ENCODE measurements at regions not wholly inside any gene's neighbourhood (a gene's known extent, or its start where the extent isn't known, plus 50 kb on each side); places are given as distances from the start of the nearest gene placed in this dataset.

- H3K9me3 Mint-ChIP-seq: peaks cover 2% of the 10 kb centered on the region
- Histone ChIP-seq H3K79me2 (ENCODE audit: low read depth) (no peaks in the 10 kb centered on the region), H3K4me3 (no peak overlapping the region), H3K9ac (no peak overlapping the region), H3K4me1 (no peaks in the 10 kb centered on the region), H3K36me3 (no peaks in the 10 kb centered on the region), H2AFZ (replicated peaks) (no peak overlapping the region), H3K9me3 (ENCODE audit: low read depth) (no peaks in the 10 kb centered on the region), H4K20me1 (ENCODE audit: low read depth) (no peaks in the 10 kb centered on the region), H3K27ac (no peak overlapping the region), H3F3A (ENCODE audit: low read depth) (no peaks in the 10 kb centered on the region), H3K4me2 (no peak overlapping the region), H3K27me3 (no peaks in the 10 kb centered on the region)
- H3K27ac Mint-ChIP-seq: no peak overlapping the region
- no peaks in the 10 kb centered on the region for H3K4me1 Mint-ChIP-seq
- no peaks in the 10 kb centered on the region for H3K36me3 Mint-ChIP-seq
- no peak overlapping the region for H3K4me3 Mint-ChIP-seq
- TF ChIP-seq EZH2 (IDR thresholded peaks at IDR 0.05) (no peak), EZH2phosphoT487 (IDR thresholded peaks at IDR 0.05) (no peak), CTCF (IDR thresholded peaks at IDR 0.05) (no peak)
- H3K27me3 Mint-ChIP-seq (ENCODE audit: insufficient read depth, low read depth): peaks cover 3% of the 10 kb centered on the region
- no peak for DNase-seq (ENCODE audit: low spot score)
These were observed 139.8 kb upstream of the KIT start for GRCh38 chr4:54517781-54518444.

GRCh38 chr4:54525602-54526001 is 132.2 kb upstream of the KIT start:
- Mint-ChIP-seq H3K9me3 (peaks cover 2% of the 10 kb centered on the region), H3K27me3 (ENCODE audit: insufficient read depth, low read depth) (peaks cover 2% of the 10 kb centered on the region), H3K27ac (no peak overlapping the region), H3K36me3 (no peaks in the 10 kb centered on the region), H3K4me3 (no peak overlapping the region), H3K4me1 (no peaks in the 10 kb centered on the region)
- no peaks in the 10 kb centered on the region for H3K79me2 ChIP-seq (ENCODE audit: low read depth)
- no peaks in the 10 kb centered on the region for H3K9me3 ChIP-seq (ENCODE audit: low read depth)
- H3K27ac ChIP-seq: no peak overlapping the region
- no peaks in the 10 kb centered on the region for H3K4me1 ChIP-seq
- H2AFZ ChIP-seq (replicated peaks): no peak overlapping the region
- no peaks in the 10 kb centered on the region for H4K20me1 ChIP-seq (ENCODE audit: low read depth)
- H3K36me3 ChIP-seq: no peaks in the 10 kb centered on the region
- no peak for DNase-seq (ENCODE audit: low spot score)
- TF ChIP-seq EZH2 (IDR thresholded peaks at IDR 0.05) (no peak), CTCF (IDR thresholded peaks at IDR 0.05) (no peak), EZH2phosphoT487 (IDR thresholded peaks at IDR 0.05) (no peak)
- no peak overlapping the region for H3K4me2 ChIP-seq
- no peaks in the 10 kb centered on the region for H3K27me3 ChIP-seq
- H3K9ac ChIP-seq: no peak overlapping the region
- no peaks in the 10 kb centered on the region for H3F3A ChIP-seq (ENCODE audit: low read depth)
- H3K4me3 ChIP-seq: no peak overlapping the region

- TF ChIP-seq EZH2phosphoT487 (IDR thresholded peaks at IDR 0.05): no peak
- no peak for TF ChIP-seq EZH2 (IDR thresholded peaks at IDR 0.05)
- TF ChIP-seq CTCF (IDR thresholded peaks at IDR 0.05): no peak
- H3F3A ChIP-seq (ENCODE audit: low read depth): no peaks in the 10 kb centered on the region
- no peak for DNase-seq (ENCODE audit: low spot score)
- H3K4me1 ChIP-seq: no peaks in the 10 kb centered on the region
- no peak overlapping the region for H2AFZ ChIP-seq (replicated peaks)
- no peak overlapping the region for H3K4me2 ChIP-seq
- no peaks in the 10 kb centered on the region for H3K36me3 ChIP-seq
- H3K36me3 Mint-ChIP-seq: no peaks in the 10 kb centered on the region
- H3K27me3 ChIP-seq: no peaks in the 10 kb centered on the region
- no peaks in the 10 kb centered on the region for H3K4me1 Mint-ChIP-seq
- peaks cover 2% of the 10 kb centered on the region for H3K27me3 Mint-ChIP-seq (ENCODE audit: insufficient read depth, low read depth)
- peaks cover 2% of the 10 kb centered on the region for H3K9me3 Mint-ChIP-seq
- H3K4me3 ChIP-seq: no peak overlapping the region
- no peak overlapping the region for H3K27ac Mint-ChIP-seq
- H3K79me2 ChIP-seq (ENCODE audit: low read depth): no peaks in the 10 kb centered on the region
- H3K9me3 ChIP-seq (ENCODE audit: low read depth): no peaks in the 10 kb centered on the region
- H3K4me3 Mint-ChIP-seq: no peak overlapping the region
- no peaks in the 10 kb centered on the region for H4K20me1 ChIP-seq (ENCODE audit: low read depth)
- no peak overlapping the region for H3K9ac ChIP-seq
- no peak overlapping the region for H3K27ac ChIP-seq
These were observed 131.2 kb upstream of the KIT start for GRCh38 chr4:54526560-54526959.

Measured in neural progenitor cell (in vitro differentiated cells).